ENCODE measurements at regions not wholly inside any gene's neighbourhood (a gene's known extent, or its start where the extent isn't known, plus 50 kb on each side); places are given as distances from the start of the nearest gene placed in this dataset.

DNA sequence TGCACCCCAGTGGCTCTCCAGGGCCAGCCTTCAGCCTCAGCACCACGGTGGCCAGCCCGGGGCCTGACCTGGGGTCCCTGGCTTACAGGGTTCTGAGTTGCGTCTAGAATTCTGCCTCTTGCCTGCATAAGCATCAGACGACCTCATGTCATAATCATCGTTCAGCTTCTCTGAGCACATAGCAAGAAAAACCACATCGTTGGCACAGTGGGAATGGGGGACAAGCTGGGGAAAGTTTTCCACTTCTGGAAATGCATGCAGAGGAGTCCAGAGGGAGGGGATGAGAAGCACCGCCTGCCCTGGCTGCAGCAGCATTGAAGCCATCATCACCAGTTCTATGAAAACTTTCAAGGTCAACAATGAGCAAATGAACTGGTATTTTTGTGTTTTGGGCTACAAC, 441.0 kb upstream of the FRG1 start:
- no peaks in the 10 kb centered on the region for H3K4me1 Mint-ChIP-seq (ENCODE audit: unreplicated experiment)
- TF ChIP-seq, protein P1, sequence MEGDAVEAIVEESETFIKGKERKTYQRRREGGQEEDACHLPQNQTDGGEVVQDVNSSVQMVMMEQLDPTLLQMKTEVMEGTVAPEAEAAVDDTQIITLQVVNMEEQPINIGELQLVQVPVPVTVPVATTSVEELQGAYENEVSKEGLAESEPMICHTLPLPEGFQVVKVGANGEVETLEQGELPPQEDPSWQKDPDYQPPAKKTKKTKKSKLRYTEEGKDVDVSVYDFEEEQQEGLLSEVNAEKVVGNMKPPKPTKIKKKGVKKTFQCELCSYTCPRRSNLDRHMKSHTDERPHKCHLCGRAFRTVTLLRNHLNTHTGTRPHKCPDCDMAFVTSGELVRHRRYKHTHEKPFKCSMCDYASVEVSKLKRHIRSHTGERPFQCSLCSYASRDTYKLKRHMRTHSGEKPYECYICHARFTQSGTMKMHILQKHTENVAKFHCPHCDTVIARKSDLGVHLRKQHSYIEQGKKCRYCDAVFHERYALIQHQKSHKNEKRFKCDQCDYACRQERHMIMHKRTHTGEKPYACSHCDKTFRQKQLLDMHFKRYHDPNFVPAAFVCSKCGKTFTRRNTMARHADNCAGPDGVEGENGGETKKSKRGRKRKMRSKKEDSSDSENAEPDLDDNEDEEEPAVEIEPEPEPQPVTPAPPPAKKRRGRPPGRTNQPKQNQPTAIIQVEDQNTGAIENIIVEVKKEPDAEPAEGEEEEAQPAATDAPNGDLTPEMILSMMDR (IDR thresholded peaks at IDR 0.05): no peak
- no peak for DNase-seq (ENCODE audit: extremely low spot score, unreplicated experiment)
- H3K27ac Mint-ChIP-seq (ENCODE audit: unreplicated experiment): no peak overlapping the region
- no peaks in the 10 kb centered on the region for H3K27me3 Mint-ChIP-seq (ENCODE audit: unreplicated experiment)
- H3K4me3 Mint-ChIP-seq (ENCODE audit: unreplicated experiment): no peak overlapping the region
- peaks cover 50% of the 10 kb centered on the region for H3K9me3 Mint-ChIP-seq (ENCODE audit: unreplicated experiment)
- H3K36me3 Mint-ChIP-seq (ENCODE audit: unreplicated experiment): no peaks in the 10 kb centered on the region

DNA sequence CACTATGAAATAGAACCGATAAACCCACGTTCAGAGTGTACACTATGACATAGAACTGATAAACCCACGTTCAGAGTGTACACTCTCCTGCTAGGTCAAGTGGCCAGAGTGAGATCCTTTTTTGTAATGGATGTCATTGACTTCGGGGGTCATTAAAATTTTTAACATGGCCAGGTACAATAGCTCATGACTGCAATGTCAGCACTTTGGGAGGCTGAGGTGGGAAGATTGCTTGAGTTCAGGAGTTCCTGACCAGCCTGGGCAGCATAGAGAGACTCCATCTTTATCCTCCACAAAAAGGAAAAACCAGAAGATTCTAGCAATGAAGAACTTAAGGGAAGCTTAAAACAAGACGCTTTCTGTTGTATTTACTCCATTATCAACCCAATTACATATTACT, 439.7 kb upstream of the FRG1 start:
- no peaks in the 10 kb centered on the region for H3K27me3 Mint-ChIP-seq (ENCODE audit: unreplicated experiment)
- TF ChIP-seq, protein P1 (IDR thresholded peaks at IDR 0.05): no peak
- H3K4me3 Mint-ChIP-seq (ENCODE audit: unreplicated experiment): no peak overlapping the region
- DNase-seq (ENCODE audit: extremely low spot score, unreplicated experiment): no peak
- peaks cover 48% of the 10 kb centered on the region for H3K9me3 Mint-ChIP-seq (ENCODE audit: unreplicated experiment)
- no peaks in the 10 kb centered on the region for H3K36me3 Mint-ChIP-seq (ENCODE audit: unreplicated experiment)
- no peaks in the 10 kb centered on the region for H3K4me1 Mint-ChIP-seq (ENCODE audit: unreplicated experiment)
- no peak overlapping the region for H3K27ac Mint-ChIP-seq (ENCODE audit: unreplicated experiment)

DNA sequence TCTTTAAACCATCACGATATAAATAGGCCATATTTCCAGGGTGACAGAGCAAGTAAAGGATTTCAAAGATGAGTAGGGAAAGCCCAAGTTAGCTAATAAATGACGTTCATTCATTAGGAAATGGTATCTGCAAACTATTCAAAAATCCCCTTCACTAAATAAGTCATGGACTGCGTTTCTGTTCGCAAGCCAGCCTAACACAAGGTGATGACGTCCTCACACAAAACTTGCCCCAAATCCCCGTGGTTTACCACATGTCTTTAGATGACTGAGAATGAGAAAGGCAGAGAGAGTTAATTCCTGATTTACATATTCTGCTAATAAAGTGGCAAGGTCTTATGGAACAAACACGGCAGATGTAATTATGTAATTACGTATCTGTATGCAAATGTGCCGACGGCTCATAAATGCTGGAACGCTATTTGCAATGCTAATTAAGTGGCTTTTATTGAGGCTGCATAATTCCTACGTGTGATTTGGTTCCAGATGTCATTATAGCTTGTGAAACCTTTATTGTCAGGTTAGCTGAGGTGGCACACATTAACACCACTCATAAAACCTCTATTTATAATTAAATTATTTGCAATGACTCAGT, 437.7 kb upstream of the FRG1 start:
- Mint-ChIP-seq H3K9me3 (ENCODE audit: unreplicated experiment) (peaks cover 39% of the 10 kb centered on the region), H3K27me3 (ENCODE audit: unreplicated experiment) (no peaks in the 10 kb centered on the region), H3K4me1 (ENCODE audit: unreplicated experiment) (no peaks in the 10 kb centered on the region), H3K27ac (ENCODE audit: unreplicated experiment) (no peak overlapping the region), H3K36me3 (ENCODE audit: unreplicated experiment) (no peaks in the 10 kb centered on the region), H3K4me3 (ENCODE audit: unreplicated experiment) (no peak overlapping the region)
- DNase-seq (ENCODE audit: extremely low spot score, unreplicated experiment): no peak
- TF ChIP-seq, protein P1 (IDR thresholded peaks at IDR 0.05): no peak

DNA sequence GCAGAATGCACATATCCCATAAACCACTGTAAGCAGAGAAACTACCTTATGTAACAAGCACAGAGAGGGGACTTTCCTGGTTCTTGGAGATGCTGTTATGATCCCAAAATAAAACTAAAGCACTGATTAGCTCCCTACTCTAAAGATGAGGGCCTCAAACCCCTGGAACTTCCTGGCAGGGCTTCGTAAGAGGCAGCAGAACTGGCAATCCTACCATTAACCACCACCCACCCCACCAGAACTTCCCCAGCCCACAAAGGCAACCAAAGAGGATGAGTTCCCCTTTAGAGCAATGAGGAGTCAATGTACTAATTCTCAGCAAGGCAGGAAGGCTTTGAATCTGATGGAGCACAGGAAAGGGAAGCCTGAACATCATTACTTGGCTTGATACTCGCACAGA, 436.5 kb upstream of the FRG1 start:
- H3K27ac Mint-ChIP-seq (ENCODE audit: unreplicated experiment): no peak overlapping the region
- TF ChIP-seq, protein P1 (IDR thresholded peaks at IDR 0.05): no peak
- peaks cover 40% of the 10 kb centered on the region for H3K9me3 Mint-ChIP-seq (ENCODE audit: unreplicated experiment)
- H3K36me3 Mint-ChIP-seq (ENCODE audit: unreplicated experiment): no peaks in the 10 kb centered on the region
- H3K27me3 Mint-ChIP-seq (ENCODE audit: unreplicated experiment): no peaks in the 10 kb centered on the region
- H3K4me3 Mint-ChIP-seq (ENCODE audit: unreplicated experiment): no peak overlapping the region
- H3K4me1 Mint-ChIP-seq (ENCODE audit: unreplicated experiment): no peaks in the 10 kb centered on the region
- DNase-seq (ENCODE audit: extremely low spot score, unreplicated experiment): no peak

DNA sequence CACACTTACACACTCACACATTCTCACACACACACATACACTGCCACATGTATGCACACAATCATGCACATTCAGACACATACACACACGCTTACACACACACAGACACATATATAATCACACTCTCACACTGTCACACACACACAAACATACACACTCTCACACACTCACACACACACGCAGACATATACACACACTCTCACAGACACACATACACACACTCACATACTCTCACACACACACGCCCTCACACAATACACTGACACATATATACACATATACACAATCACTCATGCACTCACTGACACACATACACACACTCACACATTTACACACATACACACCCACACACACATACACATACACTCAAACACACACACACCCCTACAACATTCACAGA, 435.3 kb upstream of the FRG1 start:
- peaks cover 42% of the 10 kb centered on the region for H3K9me3 Mint-ChIP-seq (ENCODE audit: unreplicated experiment)
- H3K36me3 Mint-ChIP-seq (ENCODE audit: unreplicated experiment): no peaks in the 10 kb centered on the region
- TF ChIP-seq, protein P1 (IDR thresholded peaks at IDR 0.05): no peak
- H3K4me3 Mint-ChIP-seq (ENCODE audit: unreplicated experiment): no peak overlapping the region
- no peak for DNase-seq (ENCODE audit: extremely low spot score, unreplicated experiment)
- H3K27ac Mint-ChIP-seq (ENCODE audit: unreplicated experiment): no peak overlapping the region
- no peaks in the 10 kb centered on the region for H3K27me3 Mint-ChIP-seq (ENCODE audit: unreplicated experiment)
- H3K4me1 Mint-ChIP-seq (ENCODE audit: unreplicated experiment): no peaks in the 10 kb centered on the region

All from osteocyte (in vitro differentiated cells).